HG03342 (cell line): ENCODE measurements at regions not wholly inside any gene's neighbourhood (a gene's known extent, or its start where the extent isn't known, plus 50 kb on each side); places are given as distances from the start of the nearest gene placed in this dataset.
"Not testable (repeated sequence)": the region's sequence is repeated elsewhere in the genome, so short reads cannot be mapped to it uniquely, and the experiment has no call there.

Experiments
- ATAC-seq: cut with Tn5 transposase; IDR thresholded peaks from one replicate; pipeline ENCODE4 v1.9.1; 2021; ENCODE audit warnings: mild to moderate bottlenecking, moderate library complexity; ENCODE audit not compliant: unreplicated experiment

- ATAC-seq = no peak
Measured at GRCh38 chr7:96562458-96562857, 147.2 kb downstream of the SEM1 start.

- no peak for ATAC-seq
Measured at GRCh38 chr7:96561892-96562291, 147.8 kb downstream of the SEM1 start.

GRCh38 chr7:96558530-96558929 lies 151.1 kb downstream of the SEM1 start:
- no peak for ATAC-seq

GRCh38 chr7:96558093-96558492 lies 151.6 kb downstream of the SEM1 start:
- ATAC-seq = no peak

- ATAC-seq = not testable (repeated sequence)
Measured at GRCh38 chr7:96557598-96557997, 152.0 kb downstream of the SEM1 start.

GRCh38 chr7:96548664-96549063 lies 161.0 kb downstream of the SEM1 start:
- ATAC-seq = no peak

- ATAC-seq = no peak
Measured at GRCh38 chr7:96547371-96547811, 162.3 kb downstream of the SEM1 start.

GRCh38 chr7:96546426-96546825 lies 163.2 kb downstream of the SEM1 start:
- no peak for ATAC-seq

GRCh38 chr7:96539471-96539870 lies 170.2 kb downstream of the SEM1 start:
- no peak for ATAC-seq

GRCh38 chr7:96538632-96539031 lies 171.0 kb downstream of the SEM1 start:
- ATAC-seq = no peak

- ATAC-seq = no peak
Measured at GRCh38 chr7:96534221-96534620, 175.4 kb downstream of the SEM1 start.

GRCh38 chr7:96532428-96532935 lies 177.2 kb downstream of the SEM1 start:
- ATAC-seq = no peak

GRCh38 chr7:96531331-96531730 lies 178.3 kb downstream of the SEM1 start:
- no peak for ATAC-seq

GRCh38 chr7:96530786-96531185 lies 178.9 kb downstream of the SEM1 start:
- no peak for ATAC-seq

- no peak for ATAC-seq
Measured at GRCh38 chr7:96527133-96527827, 182.4 kb downstream of the SEM1 start.

- ATAC-seq = no peak
Measured at GRCh38 chr7:96526496-96526895, 183.2 kb downstream of the SEM1 start.

- no peak for ATAC-seq
Measured at GRCh38 chr7:96521068-96521894, 188.4 kb downstream of the SEM1 start.

GRCh38 chr7:96508371-96508770 lies 186.5 kb upstream of the SLC25A13 start:
- no peak for ATAC-seq

- ATAC-seq = no peak
Measured at GRCh38 chr7:96503597-96503996, 181.7 kb upstream of the SLC25A13 start.

- ATAC-seq = no peak
Measured at GRCh38 chr7:96501318-96501717, 179.4 kb upstream of the SLC25A13 start.

- no peak for ATAC-seq
Measured at GRCh38 chr7:96499532-96499931, 177.6 kb upstream of the SLC25A13 start.

- ATAC-seq = no peak
Measured at GRCh38 chr7:96497567-96497966, 175.7 kb upstream of the SLC25A13 start.
